ENCODE measurements at regions not wholly inside any gene's neighbourhood (a gene's known extent, or its start where the extent isn't known, plus 50 kb on each side); places are given as distances from the start of the nearest gene placed in this dataset.

GRCh38 chr22:47589271-47590250, 827.1 kb downstream of the TBC1D22A start:
- Histone ChIP-seq H3K4me3 (no peak overlapping the region), H3K4me1 (no peaks in the 10 kb centered on the region), H3K27me3 (peaks cover 0 to 16% (median 0%) of the 10 kb centered on the region in 3 donors), H3K27ac (no peak overlapping the region), H3K36me3 (no peaks in the 10 kb centered on the region), H3K9me3 (peaks cover 0 to under 1% (median under 1%) of the 10 kb centered on the region in 4 donors)
- peak in 1 of 2 donors; percentile 17 for DNase-seq
- TF ChIP-seq EP300 (IDR thresholded peaks at IDR 0.05), result no peak
- no peak for TF ChIP-seq POLR2A (IDR thresholded peaks at IDR 0.05)
- no peak for TF ChIP-seq POLR2AphosphoS5 (IDR thresholded peaks at IDR 0.05)
- TF ChIP-seq CTCF (IDR thresholded peaks at IDR 0.05), result no peak
- 88 to 92% (median 89%) methylated on average over 16 to 17 of the region's 17 CpGs for WGBS, 5 donors
- intact Hi-C loops (cut with DNase I; ENCODE audit: low total_unique reads), result loop anchor here (10.0 kb wide), 1 partner anchor 1975 kb away; no protein-coding TSS in a partner anchor

GRCh38 chr22:47588578-47588960, 826.1 kb downstream of the TBC1D22A start:
- peaks cover 0 to 16% (median 0%) of the 10 kb centered on the region in 3 donors for H3K27me3 ChIP-seq
- no peaks in the 10 kb centered on the region for H3K36me3 ChIP-seq
- H3K4me1 ChIP-seq, result no peaks in the 10 kb centered on the region
- H3K9me3 ChIP-seq, result peaks cover 3 to 10% (median 7%) of the 10 kb centered on the region in 4 donors
- 75 to 83% (median 78%) methylated on average over 7 of the region's 7 CpGs for WGBS, 5 donors
- TF ChIP-seq EP300 (IDR thresholded peaks at IDR 0.05) (no peak), CTCF (IDR thresholded peaks at IDR 0.05) (no peak), POLR2A (IDR thresholded peaks at IDR 0.05) (no peak), POLR2AphosphoS5 (IDR thresholded peaks at IDR 0.05) (no peak)
- peak in 1 of 2 donors; percentile 11 for DNase-seq
- H3K4me3 ChIP-seq, result no peak overlapping the region
- intact Hi-C loops (cut with DNase I; ENCODE audit: low total_unique reads), result no loop called here
- no peak overlapping the region for H3K27ac ChIP-seq

- peak in 1 of 2 donors; percentile 11 for DNase-seq
- Histone ChIP-seq H3K9me3 (peaks cover 5 to 16% (median 11%) of the 10 kb centered on the region in 4 donors), H3K27me3 (peaks cover 0 to 16% (median 0%) of the 10 kb centered on the region in 3 donors), H3K36me3 (no peaks in the 10 kb centered on the region), H3K4me3 (no peak overlapping the region), H3K27ac (no peak overlapping the region), H3K4me1 (no peaks in the 10 kb centered on the region)
- intact Hi-C loops (cut with DNase I; ENCODE audit: low total_unique reads), result no loop called here
- 77 to 81% (median 80%) methylated on average over 9 of the region's 9 CpGs for WGBS, 5 donors
- no peak for TF ChIP-seq POLR2A (IDR thresholded peaks at IDR 0.05)
- no peak for TF ChIP-seq EP300 (IDR thresholded peaks at IDR 0.05)
- no peak for TF ChIP-seq POLR2AphosphoS5 (IDR thresholded peaks at IDR 0.05)
- no peak for TF ChIP-seq CTCF (IDR thresholded peaks at IDR 0.05)
These were observed 825.6 kb downstream of the TBC1D22A start for GRCh38 chr22:47587861-47588577.

- H3K27ac ChIP-seq, result no peak overlapping the region
- 80 to 90% (median 84%) methylated on average over 7 of the region's 7 CpGs for WGBS, 5 donors
- intact Hi-C loops (cut with DNase I; ENCODE audit: low total_unique reads), result no loop called here
- H3K4me3 ChIP-seq, result no peak overlapping the region
- no peak for TF ChIP-seq POLR2AphosphoS5 (IDR thresholded peaks at IDR 0.05)
- TF ChIP-seq EP300 (IDR thresholded peaks at IDR 0.05), result no peak
- no peak for TF ChIP-seq CTCF (IDR thresholded peaks at IDR 0.05)
- no peak for TF ChIP-seq POLR2A (IDR thresholded peaks at IDR 0.05)
- H3K4me1 ChIP-seq, result no peaks in the 10 kb centered on the region
- H3K36me3 ChIP-seq, result no peaks in the 10 kb centered on the region
- DNase-seq, result peak in 1 of 2 donors; percentile 11
- H3K27me3 ChIP-seq, result peaks cover 0 to 16% (median 0%) of the 10 kb centered on the region in 3 donors
- H3K9me3 ChIP-seq, result peaks cover 5 to 20% (median 13%) of the 10 kb centered on the region in 4 donors
These were observed 824.9 kb downstream of the TBC1D22A start for GRCh38 chr22:47587361-47587760.
